ENCODE measurements at regions not wholly inside any gene's neighbourhood (a gene's known extent, or its start where the extent isn't known, plus 50 kb on each side); places are given as distances from the start of the nearest gene placed in this dataset.
A peak's percentile ranks its signal among the peaks of the same experiment; 100 is the strongest.

GRCh38 chr4:101708293-101709039 lies 82.1 kb upstream of the BANK1 start:
- TF ChIP-seq CTCF (IDR thresholded peaks at IDR 0.05; ENCODE audit: low read depth, low read length, missing control alignments): no peak
- H3K4me3 ChIP-seq (replicated peaks; ENCODE audit: low read depth, low read length): no peak overlapping the region
- DNase-seq (ENCODE audit: extremely low read depth, low read depth): peak; percentile 4

GRCh38 chr4:101707596-101707995 lies 82.9 kb upstream of the BANK1 start:
- no peak overlapping the region for H3K4me3 ChIP-seq (replicated peaks; ENCODE audit: low read depth, low read length)
- DNase-seq (ENCODE audit: extremely low read depth, low read depth): peak; percentile 21
- no peak for TF ChIP-seq CTCF (IDR thresholded peaks at IDR 0.05; ENCODE audit: low read depth, low read length, missing control alignments)

- no peak for DNase-seq (ENCODE audit: extremely low read depth, low read depth)
- H3K4me3 ChIP-seq (replicated peaks; ENCODE audit: low read depth, low read length): no peak overlapping the region
- TF ChIP-seq CTCF (IDR thresholded peaks at IDR 0.05; ENCODE audit: low read depth, low read length, missing control alignments): no peak
These were observed 83.9 kb upstream of the BANK1 start for GRCh38 chr4:101706535-101707057.

DNA sequence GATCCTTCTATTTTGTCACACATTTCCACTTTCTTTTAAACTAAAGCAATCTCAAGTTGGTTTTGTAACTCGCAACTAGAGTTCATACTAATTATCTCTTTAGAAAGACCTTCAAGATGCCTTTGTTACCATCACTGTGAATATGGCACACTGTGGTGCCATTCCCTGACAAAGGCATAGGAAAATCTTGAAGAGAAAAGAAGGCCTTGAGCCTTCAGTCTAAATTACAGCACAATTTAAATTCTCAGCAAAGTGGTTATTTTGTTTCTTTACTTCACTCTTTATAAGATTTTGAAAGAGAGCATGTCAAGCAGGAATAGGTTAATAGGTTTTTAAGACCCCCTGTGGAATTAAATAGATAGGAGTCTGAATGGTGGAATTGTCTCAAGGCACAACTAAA lies 89.0 kb upstream of the BANK1 start:
- no peak for TF ChIP-seq CTCF (IDR thresholded peaks at IDR 0.05; ENCODE audit: low read depth, low read length, missing control alignments)
- no peak overlapping the region for H3K4me3 ChIP-seq (replicated peaks; ENCODE audit: low read depth, low read length)
- DNase-seq (ENCODE audit: extremely low read depth, low read depth): no peak

GRCh38 chr4:101699441-101700124 lies 90.9 kb upstream of the BANK1 start:
- no peak for DNase-seq (ENCODE audit: extremely low read depth, low read depth)
- no peak overlapping the region for H3K4me3 ChIP-seq (replicated peaks; ENCODE audit: low read depth, low read length)
- TF ChIP-seq CTCF (IDR thresholded peaks at IDR 0.05; ENCODE audit: low read depth, low read length, missing control alignments): no peak

- TF ChIP-seq CTCF (IDR thresholded peaks at IDR 0.05; ENCODE audit: low read depth, low read length, missing control alignments): no peak
- H3K4me3 ChIP-seq (replicated peaks; ENCODE audit: low read depth, low read length): no peak overlapping the region
- DNase-seq (ENCODE audit: extremely low read depth, low read depth): no peak
These were observed 93.3 kb upstream of the BANK1 start for GRCh38 chr4:101697266-101697665.

Data from HFF-Myc (cell line).